ENCODE measurements at regions not wholly inside any gene's neighbourhood (a gene's known extent, or its start where the extent isn't known, plus 50 kb on each side); places are given as distances from the start of the nearest gene placed in this dataset.
"Not testable (repeated sequence)": the region's sequence is repeated elsewhere in the genome, so short reads cannot be mapped to it uniquely, and the experiment has no call there.

- DNase-seq (ENCODE audit: low spot score) = no peak
Measured at GRCh38 chr3:75126556-75126955, 512.1 kb upstream of the CNTN3 start.

- DNase-seq (ENCODE audit: low spot score) = no peak
Measured at GRCh38 chr3:75129101-75129500, 514.6 kb upstream of the CNTN3 start.

GRCh38 chr3:75136100-75136897 lies 521.8 kb upstream of the CNTN3 start:
- DNase-seq (ENCODE audit: low spot score) = no peak

- no peak for DNase-seq (ENCODE audit: low spot score)
Measured at GRCh38 chr3:75138345-75138744, 523.9 kb upstream of the CNTN3 start.

- DNase-seq (ENCODE audit: low spot score) = no peak
Measured at GRCh38 chr3:75140904-75141615, 523.1 kb upstream of the FRG2C start.

GRCh38 chr3:75144406-75144805 lies 519.7 kb upstream of the FRG2C start:
- no peak for DNase-seq (ENCODE audit: low spot score)

- DNase-seq (ENCODE audit: low spot score) = peak; percentile 10
Measured at GRCh38 chr3:75171630-75172230, 492.4 kb upstream of the FRG2C start.

GRCh38 chr3:75176937-75177336 lies 487.2 kb upstream of the FRG2C start:
- no peak for DNase-seq (ENCODE audit: low spot score)

- no peak for DNase-seq (ENCODE audit: low spot score)
Measured at GRCh38 chr3:75180235-75180944, 483.7 kb upstream of the FRG2C start.

GRCh38 chr3:75180945-75181298 lies 483.2 kb upstream of the FRG2C start:
- DNase-seq (ENCODE audit: low spot score) = no peak

- no peak for DNase-seq (ENCODE audit: low spot score)
Measured at GRCh38 chr3:75188962-75189361, 475.2 kb upstream of the FRG2C start.

- DNase-seq (ENCODE audit: low spot score) = peak; percentile 58
Measured at GRCh38 chr3:75192146-75192616, 471.9 kb upstream of the FRG2C start.

GRCh38 chr3:75193797-75194196 lies 470.3 kb upstream of the FRG2C start:
- no peak for DNase-seq (ENCODE audit: low spot score)

GRCh38 chr3:75214332-75214731 lies 449.8 kb upstream of the FRG2C start:
- DNase-seq (ENCODE audit: low spot score) = not testable (repeated sequence)

GRCh38 chr3:75218577-75218976 lies 445.6 kb upstream of the FRG2C start:
- no peak for DNase-seq (ENCODE audit: low spot score)

GRCh38 chr3:75220932-75221331 lies 443.2 kb upstream of the FRG2C start:
- no peak for DNase-seq (ENCODE audit: low spot score)

GRCh38 chr3:75224412-75224811 lies 439.7 kb upstream of the FRG2C start:
- DNase-seq (ENCODE audit: low spot score) = no peak

- DNase-seq (ENCODE audit: low spot score) = no peak
Measured at GRCh38 chr3:75232216-75232615, 431.9 kb upstream of the FRG2C start.

GRCh38 chr3:75235631-75236030 lies 428.5 kb upstream of the FRG2C start:
- no peak for DNase-seq (ENCODE audit: low spot score)

- no peak for DNase-seq (ENCODE audit: low spot score)
Measured at GRCh38 chr3:75237053-75237452, 427.1 kb upstream of the FRG2C start.

GRCh38 chr3:75237477-75237876 lies 426.7 kb upstream of the FRG2C start:
- no peak for DNase-seq (ENCODE audit: low spot score)

GRCh38 chr3:75241226-75241962 lies 422.7 kb upstream of the FRG2C start:
- DNase-seq (ENCODE audit: low spot score) = not testable (repeated sequence)
